HFFc6 (cell line): ENCODE measurements at regions not wholly inside any gene's neighbourhood (a gene's known extent, or its start where the extent isn't known, plus 50 kb on each side); places are given as distances from the start of the nearest gene placed in this dataset.

ENCODE experiments used
- DNase-seq: peaks from one replicate; pipeline ENCODE4 v3.0.0-alpha.2; 2018
- H3K27ac Mint-ChIP-seq: 2 replicates; pipeline ENCODE4 v1.8.0; 2020; ENCODE audit warnings: mild to moderate bottlenecking, mixed read lengths
- H3K27me3 Mint-ChIP-seq: 2 replicates; pipeline ENCODE4 v1.8.0; 2021; ENCODE audit warnings: mild to moderate bottlenecking, moderate library complexity, mixed read lengths; ENCODE audit not compliant: insufficient read depth
- H3K36me3 Mint-ChIP-seq: 2 replicates; pipeline ENCODE4 v1.8.0; 2021; ENCODE audit warnings: low read depth, mixed read lengths
- H3K4me1 Mint-ChIP-seq: 2 replicates; pipeline ENCODE4 v1.8.0; 2020; ENCODE audit warnings: low read depth, mixed read lengths
- H3K4me3 Mint-ChIP-seq: 2 replicates; pipeline ENCODE4 v1.8.0; 2020; ENCODE audit warnings: mild to moderate bottlenecking, moderate library complexity, mixed read lengths
- H3K9me3 Mint-ChIP-seq: 2 replicates; pipeline ENCODE4 v1.8.0; 2020; ENCODE audit warnings: mild to moderate bottlenecking, mixed read lengths
- CTCF ChIP-seq: fragments of 200-600 bp; sonication (generic); IDR thresholded peaks from 2 replicates; pipeline ENCODE4 v1.5.0; 2021; ENCODE audit warnings: antibody characterized with exemption, mild to moderate bottlenecking

GRCh38 chr5:61647672-61648071 lies 315.6 kb downstream of the ZSWIM6 start:
- no peaks in the 10 kb centered on the region for H3K36me3 Mint-ChIP-seq
- TF ChIP-seq CTCF, result no peak
- H3K4me1 Mint-ChIP-seq, result no peaks in the 10 kb centered on the region
- H3K27me3 Mint-ChIP-seq, result peaks cover 37% of the 10 kb centered on the region
- no peak overlapping the region for H3K27ac Mint-ChIP-seq
- H3K4me3 Mint-ChIP-seq, result no peak overlapping the region
- H3K9me3 Mint-ChIP-seq, result no peaks in the 10 kb centered on the region
- DNase-seq, result no peak

- Mint-ChIP-seq H3K27ac (no peak overlapping the region), H3K27me3 (peaks cover 40% of the 10 kb centered on the region), H3K4me3 (no peak overlapping the region), H3K36me3 (no peaks in the 10 kb centered on the region), H3K4me1 (no peaks in the 10 kb centered on the region), H3K9me3 (no peaks in the 10 kb centered on the region)
- DNase-seq, result no peak
- no peak for TF ChIP-seq CTCF
These were observed 317.2 kb downstream of the ZSWIM6 start for GRCh38 chr5:61649231-61649630.

- peaks cover 42% of the 10 kb centered on the region for H3K27me3 Mint-ChIP-seq
- no peak for DNase-seq
- H3K9me3 Mint-ChIP-seq, result no peaks in the 10 kb centered on the region
- H3K36me3 Mint-ChIP-seq, result no peaks in the 10 kb centered on the region
- no peak for TF ChIP-seq CTCF
- H3K4me3 Mint-ChIP-seq, result no peak overlapping the region
- no peaks in the 10 kb centered on the region for H3K4me1 Mint-ChIP-seq
- H3K27ac Mint-ChIP-seq, result no peak overlapping the region
These were observed 317.9 kb downstream of the ZSWIM6 start for GRCh38 chr5:61649971-61650370.

GRCh38 chr5:61650661-61651060 lies 318.6 kb downstream of the ZSWIM6 start:
- Mint-ChIP-seq H3K36me3 (no peaks in the 10 kb centered on the region), H3K27ac (no peak overlapping the region), H3K4me1 (no peaks in the 10 kb centered on the region), H3K4me3 (no peak overlapping the region), H3K9me3 (no peaks in the 10 kb centered on the region), H3K27me3 (peaks cover 38% of the 10 kb centered on the region)
- no peak for TF ChIP-seq CTCF
- DNase-seq, result no peak

- H3K9me3 Mint-ChIP-seq, result no peaks in the 10 kb centered on the region
- H3K4me1 Mint-ChIP-seq, result no peaks in the 10 kb centered on the region
- peaks cover 33% of the 10 kb centered on the region for H3K27me3 Mint-ChIP-seq
- no peak overlapping the region for H3K4me3 Mint-ChIP-seq
- no peaks in the 10 kb centered on the region for H3K36me3 Mint-ChIP-seq
- no peak overlapping the region for H3K27ac Mint-ChIP-seq
- TF ChIP-seq CTCF, result no peak
- DNase-seq, result no peak
These were observed 319.1 kb downstream of the ZSWIM6 start for GRCh38 chr5:61651195-61651594.

- Mint-ChIP-seq H3K27me3 (peaks cover 30% of the 10 kb centered on the region), H3K4me1 (no peaks in the 10 kb centered on the region), H3K4me3 (no peak overlapping the region), H3K36me3 (no peaks in the 10 kb centered on the region), H3K27ac (no peak overlapping the region), H3K9me3 (no peaks in the 10 kb centered on the region)
- no peak for TF ChIP-seq CTCF
- no peak for DNase-seq
These were observed 320.9 kb downstream of the ZSWIM6 start for GRCh38 chr5:61652916-61653315.
